Adrenal gland (tissue), 5 donors: ENCODE measurements at regions not wholly inside any gene's neighbourhood (a gene's known extent, or its start where the extent isn't known, plus 50 kb on each side); places are given as distances from the start of the nearest gene placed in this dataset.

ENCODE experiments used
- POLR2A ChIP-seq, 2 donors: fragments of 450-650 bp; IDR thresholded peaks; one replicate each; pipeline ENCODE4 v1.6.1; 2017; ENCODE audit warnings: antibody characterized with exemption in 2 of 2, mild to moderate bottlenecking in 2 of 2, moderate library complexity in 1 of 2
- TF ChIP-seq, protein P1 (sequence below), 6 experiments: fragments of 450-650 bp in 4 of 6; fragments of 200-600 bp in 2 of 6; sonication (generic) in 1 of 6; IDR thresholded peaks; 1 replicate in 5 of 6; 2 replicates in 1 of 6; pipeline versions ENCODE4 v1.5.1 to v1.8.0; 2016 to 2021; ENCODE audit warnings: antibody characterized with exemption in 6 of 6, mild to moderate bottlenecking in 2 of 6, moderate library complexity in 1 of 6
- donor health status: DM: no; HTN: no; CAD: no.

DNA sequence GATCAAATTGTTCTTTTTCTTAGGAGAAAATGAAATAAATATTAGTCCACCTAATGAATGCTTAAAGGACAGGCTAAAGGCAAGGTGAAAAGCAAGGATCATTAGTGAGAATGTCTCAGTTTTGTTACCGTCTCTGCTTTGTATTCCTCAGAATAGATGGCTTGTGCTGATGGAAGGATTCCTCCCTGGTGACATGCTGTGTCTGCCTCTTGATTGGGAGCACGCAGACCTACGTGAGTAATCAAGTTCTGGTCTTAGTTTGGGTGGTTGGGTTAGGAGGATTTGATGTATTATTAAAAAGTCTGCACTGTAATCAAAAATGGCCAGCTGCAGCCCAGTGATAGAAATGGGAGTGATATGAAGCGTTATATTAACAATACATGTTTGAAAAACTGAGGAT lies 78.8 kb upstream of the RTL1 start:
- TF ChIP-seq POLR2A (IDR thresholded peaks at IDR 0.05): no peak
- TF ChIP-seq, protein P1, sequence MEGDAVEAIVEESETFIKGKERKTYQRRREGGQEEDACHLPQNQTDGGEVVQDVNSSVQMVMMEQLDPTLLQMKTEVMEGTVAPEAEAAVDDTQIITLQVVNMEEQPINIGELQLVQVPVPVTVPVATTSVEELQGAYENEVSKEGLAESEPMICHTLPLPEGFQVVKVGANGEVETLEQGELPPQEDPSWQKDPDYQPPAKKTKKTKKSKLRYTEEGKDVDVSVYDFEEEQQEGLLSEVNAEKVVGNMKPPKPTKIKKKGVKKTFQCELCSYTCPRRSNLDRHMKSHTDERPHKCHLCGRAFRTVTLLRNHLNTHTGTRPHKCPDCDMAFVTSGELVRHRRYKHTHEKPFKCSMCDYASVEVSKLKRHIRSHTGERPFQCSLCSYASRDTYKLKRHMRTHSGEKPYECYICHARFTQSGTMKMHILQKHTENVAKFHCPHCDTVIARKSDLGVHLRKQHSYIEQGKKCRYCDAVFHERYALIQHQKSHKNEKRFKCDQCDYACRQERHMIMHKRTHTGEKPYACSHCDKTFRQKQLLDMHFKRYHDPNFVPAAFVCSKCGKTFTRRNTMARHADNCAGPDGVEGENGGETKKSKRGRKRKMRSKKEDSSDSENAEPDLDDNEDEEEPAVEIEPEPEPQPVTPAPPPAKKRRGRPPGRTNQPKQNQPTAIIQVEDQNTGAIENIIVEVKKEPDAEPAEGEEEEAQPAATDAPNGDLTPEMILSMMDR (IDR thresholded peaks at IDR 0.05): no peak
